ENCODE measurements at regions not wholly inside any gene's neighbourhood (a gene's known extent, or its start where the extent isn't known, plus 50 kb on each side); places are given as distances from the start of the nearest gene placed in this dataset.
"Not testable (repeated sequence)": the region's sequence is repeated elsewhere in the genome, so short reads cannot be mapped to it uniquely, and the experiment has no call there.

DNA sequence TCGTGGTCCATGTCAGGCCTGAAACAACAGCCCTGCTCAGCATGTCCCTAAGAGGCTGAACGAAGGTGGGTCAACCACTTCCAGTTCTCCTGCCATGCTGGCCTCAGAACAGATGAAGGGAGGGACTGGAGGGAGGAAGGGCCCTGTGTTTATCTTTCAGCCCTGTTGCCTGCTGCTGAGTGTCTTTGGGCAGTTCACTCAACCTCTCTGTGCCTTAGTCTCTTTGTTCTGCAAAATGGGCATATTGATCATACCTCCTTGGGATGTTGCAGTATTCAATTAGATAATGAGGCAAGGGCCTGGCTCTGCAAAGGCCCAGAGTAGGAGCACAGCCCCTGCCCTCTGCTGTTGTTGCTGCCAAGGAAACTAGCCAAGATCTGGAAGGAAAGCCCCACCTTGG is 207.5 kb downstream of the MN1 start:
- Mint-ChIP-seq H3K4me1 (ENCODE audit: low read depth) (peaks cover 5% of the 10 kb centered on the region), H3K27ac (no peak overlapping the region), H3K4me3 (no peak overlapping the region), H3K36me3 (ENCODE audit: low read depth) (no peaks in the 10 kb centered on the region), H3K9me3 (no peaks in the 10 kb centered on the region), H3K27me3 (no peaks in the 10 kb centered on the region)
- intact Hi-C loops (cut with micrococcal nuclease) = no loop called here

DNA sequence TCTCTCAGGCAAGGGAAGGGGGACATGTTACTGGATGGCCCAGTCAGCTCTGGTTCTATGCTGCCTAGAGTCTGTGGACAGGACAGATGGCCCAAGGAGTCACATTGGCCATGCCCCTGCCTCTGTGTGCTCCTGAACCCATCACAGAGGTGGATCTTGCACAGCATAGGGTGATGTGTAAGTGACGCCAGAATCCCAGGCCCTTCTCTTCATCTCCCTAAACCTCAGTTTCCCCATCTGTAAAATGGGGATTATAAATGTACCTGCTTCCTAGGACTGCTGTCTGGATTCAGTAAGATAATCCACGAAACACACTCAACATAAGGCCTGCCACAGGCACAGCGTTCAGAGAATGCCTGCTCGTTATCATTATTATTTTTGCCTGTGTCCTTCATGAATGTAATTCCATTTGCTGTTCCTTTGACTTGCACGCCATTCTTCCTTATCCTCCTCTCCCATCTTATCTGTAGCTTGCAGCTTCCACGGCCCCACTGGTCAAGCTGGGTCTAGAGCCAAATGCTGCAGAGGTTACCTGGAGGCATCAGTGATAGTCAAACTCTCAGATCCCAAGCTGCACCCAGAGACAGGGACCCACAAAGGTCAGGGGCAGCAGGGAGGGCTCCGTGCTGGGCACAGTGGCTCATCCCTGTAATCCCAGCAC is 207.0 kb downstream of the MN1 start:
- Mint-ChIP-seq H3K27me3 (no peaks in the 10 kb centered on the region), H3K9me3 (no peaks in the 10 kb centered on the region), H3K27ac (no peak overlapping the region), H3K36me3 (ENCODE audit: low read depth) (no peaks in the 10 kb centered on the region), H3K4me3 (no peak overlapping the region), H3K4me1 (ENCODE audit: low read depth) (peaks cover 6% of the 10 kb centered on the region)
- intact Hi-C loops (cut with micrococcal nuclease) = no loop called here

DNA sequence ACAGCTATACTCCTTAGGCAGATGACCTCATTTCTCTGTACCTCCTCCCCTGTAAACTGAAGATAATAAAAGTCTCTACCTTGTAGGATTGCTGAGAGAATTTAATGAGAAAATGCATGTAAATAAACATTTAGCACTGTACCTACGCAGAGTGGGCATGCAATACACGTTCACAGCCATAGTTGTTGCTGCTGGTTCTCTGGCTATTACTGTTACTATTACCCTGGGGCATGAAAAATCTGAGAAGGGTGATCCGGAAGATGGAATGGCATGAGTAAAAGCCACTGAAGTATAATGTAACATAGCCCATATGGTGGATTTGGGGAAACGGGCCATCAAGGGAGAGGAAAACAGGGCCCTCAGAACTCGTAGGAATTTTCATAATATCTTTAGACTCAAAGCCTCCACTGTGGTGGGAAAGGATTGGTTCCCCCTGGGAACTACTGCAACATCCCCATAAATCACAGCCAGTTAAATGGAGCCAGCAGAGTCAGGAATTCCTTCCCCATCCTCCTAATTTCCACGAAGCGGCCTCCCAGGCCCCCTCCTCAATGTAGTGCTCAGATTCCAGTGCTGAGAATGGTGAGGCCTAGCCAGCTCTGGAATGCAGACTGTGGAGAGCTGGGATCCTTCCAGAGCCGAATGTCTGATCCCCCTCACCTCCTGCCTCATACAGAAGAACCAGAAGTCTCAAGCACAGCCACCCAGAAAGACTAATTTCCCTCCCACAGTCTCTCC is 205.3 kb downstream of the MN1 start:
- Mint-ChIP-seq H3K27me3 (no peaks in the 10 kb centered on the region), H3K4me3 (no peak overlapping the region), H3K27ac (no peak overlapping the region), H3K9me3 (no peaks in the 10 kb centered on the region), H3K36me3 (ENCODE audit: low read depth) (no peaks in the 10 kb centered on the region), H3K4me1 (ENCODE audit: low read depth) (peaks cover 6% of the 10 kb centered on the region)
- intact Hi-C loops (cut with micrococcal nuclease) = no loop called here

GRCh38 chr22:27597703-27598444 is 203.7 kb downstream of the MN1 start:
- intact Hi-C loops (cut with micrococcal nuclease) = no loop called here
- Mint-ChIP-seq H3K9me3 (no peaks in the 10 kb centered on the region), H3K4me3 (no peak overlapping the region)

DNA sequence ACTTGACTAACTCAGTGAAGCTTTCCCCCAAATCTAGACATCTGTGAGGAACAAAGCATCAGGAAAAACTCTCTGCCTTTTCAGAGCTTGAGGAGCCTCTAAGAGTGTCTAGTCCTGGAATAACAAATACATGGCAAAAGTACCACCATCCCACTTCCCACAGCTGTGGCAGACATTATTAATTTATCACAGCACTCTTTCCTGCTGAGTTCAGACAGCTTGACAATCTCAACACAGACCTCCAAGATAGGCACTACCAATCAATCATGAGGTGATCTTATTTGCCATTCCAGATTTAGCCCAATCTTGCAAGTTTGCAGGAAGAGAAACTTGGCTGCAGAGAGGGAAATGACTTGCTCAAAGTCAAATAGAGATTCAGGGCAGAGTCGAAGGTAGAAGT is 202.8 kb downstream of the MN1 start:
- intact Hi-C loops (cut with micrococcal nuclease) = no loop called here
- H3K27me3 Mint-ChIP-seq = peaks cover 1% of the 10 kb centered on the region
- peaks cover 18% of the 10 kb centered on the region for H3K4me1 Mint-ChIP-seq (ENCODE audit: low read depth)
- no peaks in the 10 kb centered on the region for H3K9me3 Mint-ChIP-seq
- no peak overlapping the region for H3K27ac Mint-ChIP-seq
- H3K36me3 Mint-ChIP-seq (ENCODE audit: low read depth) = no peaks in the 10 kb centered on the region
- no peak overlapping the region for H3K4me3 Mint-ChIP-seq

More at GRCh38 chr22:27597703-27598444, 203.7 kb downstream of the MN1 start:
- Mint-ChIP-seq H3K36me3 (ENCODE audit: low read depth) (no peaks in the 10 kb centered on the region), H3K27me3 (peaks cover 1% of the 10 kb centered on the region), H3K4me1 (ENCODE audit: low read depth) (peaks cover 18% of the 10 kb centered on the region), H3K27ac (no peak overlapping the region)

- no peaks in the 10 kb centered on the region for H3K36me3 Mint-ChIP-seq (ENCODE audit: low read depth)
- no peak overlapping the region for H3K4me3 Mint-ChIP-seq
- peaks cover 1% of the 10 kb centered on the region for H3K27me3 Mint-ChIP-seq
- intact Hi-C loops (cut with micrococcal nuclease) = no loop called here
- no peak overlapping the region for H3K27ac Mint-ChIP-seq
- H3K9me3 Mint-ChIP-seq = no peaks in the 10 kb centered on the region
- peaks cover 23% of the 10 kb centered on the region for H3K4me1 Mint-ChIP-seq (ENCODE audit: low read depth)
Measured at GRCh38 chr22:27601195-27601594, 200.4 kb downstream of the MN1 start.

GRCh38 chr22:27602390-27602789 is 199.2 kb downstream of the MN1 start:
- Mint-ChIP-seq H3K27me3 (peaks cover 1% of the 10 kb centered on the region), H3K27ac (no peak overlapping the region), H3K4me1 (ENCODE audit: low read depth) (peaks cover 23% of the 10 kb centered on the region), H3K36me3 (ENCODE audit: low read depth) (no peaks in the 10 kb centered on the region), H3K4me3 (no peak overlapping the region), H3K9me3 (no peaks in the 10 kb centered on the region)
- intact Hi-C loops (cut with micrococcal nuclease) = no loop called here

DNA sequence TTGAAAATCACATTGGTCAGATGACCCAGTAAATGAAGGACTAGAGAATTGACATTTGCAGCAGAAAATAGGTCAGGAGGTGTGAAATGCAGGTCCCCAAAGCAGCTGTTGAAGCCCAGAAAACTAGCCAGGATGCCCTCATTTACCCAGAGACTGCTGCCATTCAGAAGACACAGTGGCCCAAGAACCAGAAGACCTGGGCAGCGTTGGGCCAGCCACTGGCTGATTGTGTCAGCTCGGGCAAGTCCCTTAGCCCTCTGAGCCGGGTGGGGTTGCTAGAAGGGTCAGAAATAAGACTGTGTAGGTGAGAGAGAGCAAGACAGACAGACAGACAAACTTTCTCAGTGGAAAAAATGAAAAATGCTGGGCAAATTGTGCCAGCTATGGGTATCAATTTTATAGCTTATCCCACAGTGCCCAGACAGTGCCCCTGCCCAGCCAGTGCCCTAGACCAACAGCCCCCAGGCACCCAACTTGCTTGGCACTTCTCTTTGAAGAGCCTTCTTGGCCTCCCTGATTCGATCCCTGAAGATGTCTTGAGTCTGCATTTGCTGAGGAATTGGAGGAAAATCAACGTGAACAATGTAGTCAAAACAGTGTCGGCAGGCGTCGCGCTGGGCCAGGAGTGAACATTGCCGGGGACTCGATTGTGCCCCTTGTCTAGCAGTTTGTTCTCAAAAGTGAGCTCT is 198.3 kb downstream of the MN1 start:
- Mint-ChIP-seq H3K27ac (no peak overlapping the region), H3K27me3 (peaks cover 1% of the 10 kb centered on the region), H3K4me1 (ENCODE audit: low read depth) (peaks cover 23% of the 10 kb centered on the region), H3K9me3 (no peaks in the 10 kb centered on the region), H3K36me3 (ENCODE audit: low read depth) (no peaks in the 10 kb centered on the region), H3K4me3 (no peak overlapping the region)
- intact Hi-C loops (cut with micrococcal nuclease) = no loop called here

DNA sequence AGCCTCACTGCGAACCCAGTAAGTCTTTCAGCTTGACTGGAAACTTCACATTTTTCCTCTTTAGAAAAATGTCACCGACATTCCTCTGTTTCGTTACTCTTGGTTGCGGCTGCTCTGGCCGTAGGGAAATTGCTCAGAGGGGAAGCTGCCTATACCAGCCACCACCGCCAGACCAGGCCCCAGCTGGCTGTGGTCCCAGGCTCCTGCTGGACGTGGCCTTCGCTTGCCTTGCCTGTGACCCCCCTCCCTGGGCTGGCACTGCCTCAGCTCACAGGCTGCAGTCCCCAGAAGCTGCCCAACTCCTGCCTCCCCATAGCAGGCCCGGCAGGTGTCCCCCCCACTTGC is 197.8 kb downstream of the MN1 start:
- H3K4me1 Mint-ChIP-seq (ENCODE audit: low read depth) = peaks cover 21% of the 10 kb centered on the region
- intact Hi-C loops (cut with micrococcal nuclease) = no loop called here
- no peak overlapping the region for H3K27ac Mint-ChIP-seq
- H3K9me3 Mint-ChIP-seq = no peaks in the 10 kb centered on the region
- H3K4me3 Mint-ChIP-seq = no peak overlapping the region
- no peaks in the 10 kb centered on the region for H3K36me3 Mint-ChIP-seq (ENCODE audit: low read depth)
- H3K27me3 Mint-ChIP-seq = peaks cover 1% of the 10 kb centered on the region

GRCh38 chr22:27605390-27605789 is 196.2 kb downstream of the MN1 start:
- Mint-ChIP-seq H3K4me3 (no peak overlapping the region), H3K27ac (no peak overlapping the region), H3K9me3 (no peaks in the 10 kb centered on the region), H3K27me3 (peaks cover 1% of the 10 kb centered on the region), H3K4me1 (ENCODE audit: low read depth) (peaks cover 17% of the 10 kb centered on the region), H3K36me3 (ENCODE audit: low read depth) (no peaks in the 10 kb centered on the region)
- intact Hi-C loops (cut with micrococcal nuclease) = no loop called here

DNA sequence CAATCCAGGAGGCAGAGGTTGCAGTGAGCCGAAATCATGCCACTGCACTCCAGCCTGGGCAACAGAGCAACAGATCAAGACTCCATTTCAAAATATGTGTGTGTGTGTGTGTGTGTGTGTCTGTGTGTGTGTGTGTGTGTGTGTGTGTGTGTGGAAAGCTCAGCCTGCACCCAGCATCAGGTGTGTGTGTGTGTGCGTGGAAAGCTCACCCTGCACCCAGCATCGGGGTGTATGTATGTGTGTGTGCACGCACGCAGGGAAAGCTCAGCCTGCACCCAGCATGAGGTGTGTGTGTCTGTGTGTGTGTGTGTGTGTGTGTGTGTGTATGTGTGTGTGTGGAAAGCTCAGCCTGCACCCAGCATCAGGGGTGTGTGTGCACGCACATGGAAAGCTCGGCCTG is 193.8 kb downstream of the MN1 start:
- H3K36me3 Mint-ChIP-seq (ENCODE audit: low read depth); H3K4me3 Mint-ChIP-seq; H3K27ac Mint-ChIP-seq; H3K9me3 Mint-ChIP-seq; intact Hi-C loops (cut with micrococcal nuclease): not testable (repeated sequence)
- Mint-ChIP-seq H3K4me1 (ENCODE audit: low read depth) (peaks cover 14% of the 10 kb centered on the region), H3K27me3 (peaks cover 14% of the 10 kb centered on the region)

GRCh38 chr22:27609451-27609888 is 192.1 kb downstream of the MN1 start:
- H3K36me3 Mint-ChIP-seq (ENCODE audit: low read depth) = no peaks in the 10 kb centered on the region
- H3K4me1 Mint-ChIP-seq (ENCODE audit: low read depth) = peaks cover 14% of the 10 kb centered on the region
- peaks cover 31% of the 10 kb centered on the region for H3K27me3 Mint-ChIP-seq
- no peak overlapping the region for H3K27ac Mint-ChIP-seq
- no peak overlapping the region for H3K4me3 Mint-ChIP-seq
- intact Hi-C loops (cut with micrococcal nuclease) = no loop called here
- H3K9me3 Mint-ChIP-seq = no peaks in the 10 kb centered on the region

- H3K27me3 Mint-ChIP-seq = peaks cover 37% of the 10 kb centered on the region
- H3K27ac Mint-ChIP-seq; intact Hi-C loops (cut with micrococcal nuclease); H3K9me3 Mint-ChIP-seq; H3K4me3 Mint-ChIP-seq; H3K36me3 Mint-ChIP-seq (ENCODE audit: low read depth): not testable (repeated sequence)
- H3K4me1 Mint-ChIP-seq (ENCODE audit: low read depth) = peaks cover 14% of the 10 kb centered on the region
Measured at GRCh38 chr22:27610164-27610563, 191.4 kb downstream of the MN1 start.

Measured in dendritic cell treated with granulocyte-macrophage colony-stimulating factor and Interleukin-4, amounts not matched to agents 40 ng/mL and 50 ng/mL, for 4 days (primary cell).